DND-41 (cell line): ENCODE measurements at regions not wholly inside any gene's neighbourhood (a gene's known extent, or its start where the extent isn't known, plus 50 kb on each side); places are given as distances from the start of the nearest gene placed in this dataset.

Source experiments
- CTCF ChIP-seq: IDR thresholded peaks from 2 replicates; pipeline ENCODE4 v1.5.1; 2012; ENCODE audit warnings: borderline replicate concordance, low read length, moderate library complexity, mild to moderate bottlenecking; ENCODE audit not compliant: poor library complexity, severe bottlenecking; ENCODE audit errors: extremely low read depth
- EZH2 ChIP-seq: IDR thresholded peaks from 3 replicates; pipeline ENCODE4 v1.6.1; 2012; ENCODE audit warnings: borderline replicate concordance, low read depth, mild to moderate bottlenecking, moderate library complexity, low read length, inconsistent platforms; ENCODE audit not compliant: severe bottlenecking

- no peak for TF ChIP-seq EZH2
- TF ChIP-seq CTCF: no peak
Observed at GRCh38 chr6:137699031-137699683, 167.9 kb upstream of the TNFAIP3 start.
